ENCODE measurements at regions not wholly inside any gene's neighbourhood (a gene's known extent, or its start where the extent isn't known, plus 50 kb on each side); places are given as distances from the start of the nearest gene placed in this dataset.

- TF ChIP-seq CTCF (conservative IDR thresholded peaks at IDR 0.05; ENCODE audit: low read length): no peak
- no peak for TF ChIP-seq EZH2phosphoT487 (IDR thresholded peaks at IDR 0.05; ENCODE audit: borderline replicate concordance, low read depth, low read length)
Observed at GRCh38 chrX:25726539-25726938, 411.6 kb upstream of the MAGEB18 start.
